Natural killer cell (primary cell): ENCODE measurements at regions not wholly inside any gene's neighbourhood (a gene's known extent, or its start where the extent isn't known, plus 50 kb on each side); places are given as distances from the start of the nearest gene placed in this dataset.

Source experiments
- ATAC-seq, 3 donors: fragments of 150-1000 bp in 2 of 3; fragments of 200-7000 bp in 1 of 3; cut with Tn5 transposase; 1 replicate in 1 of 3; 2 replicates in 2 of 3; pipeline ENCODE4 v1.10.0; 2021; ENCODE audit warnings: mild to moderate bottlenecking in 2 of 3, moderate library complexity in 2 of 3
- DNase-seq, 2 donors: peaks; one replicate each; pipeline versions ENCODE4 v3.0.0 to v3.0.0-alpha.2; 2013 to 2021; ENCODE audit warnings: mixed read lengths in 1 of 2
- H3K27ac ChIP-seq: one replicate; pipeline ENCODE4 v1.5.1; 2013; ENCODE audit warnings: mild to moderate bottlenecking, low read length
- H3K27me3 ChIP-seq: one replicate; pipeline ENCODE4 v1.6.1; 2013; ENCODE audit warnings: low read length; ENCODE audit not compliant: control insufficient read depth, insufficient read depth
- H3K36me3 ChIP-seq: one replicate; pipeline ENCODE4 v1.6.1; 2013; ENCODE audit warnings: low read length; ENCODE audit not compliant: control insufficient read depth, insufficient read depth
- H3K4me1 ChIP-seq: one replicate; pipeline ENCODE4 v1.6.1; 2013; ENCODE audit warnings: low read length; ENCODE audit not compliant: control insufficient read depth, insufficient read depth
- H3K4me3 ChIP-seq: one replicate; pipeline ENCODE4 v1.5.1; 2013; ENCODE audit warnings: low read length
- H3K9me3 ChIP-seq: one replicate; pipeline ENCODE4 v1.6.1; 2013; ENCODE audit warnings: low read length; ENCODE audit not compliant: control insufficient read depth, insufficient read depth
- H3K27ac Mint-ChIP-seq, 2 donors: one replicate each; pipeline ENCODE4 v1.8.0; 2022; ENCODE audit warnings: mild to moderate bottlenecking in 2 of 2, mixed read lengths in 2 of 2, moderate library complexity in 1 of 2
- H3K27me3 Mint-ChIP-seq, 2 donors: one replicate each; pipeline ENCODE4 v1.8.0; 2022; ENCODE audit warnings: low read depth in 2 of 2, mixed read lengths in 2 of 2
- H3K36me3 Mint-ChIP-seq: one replicate; pipeline ENCODE4 v1.8.0; 2022; ENCODE audit warnings: mixed read lengths
- H3K4me1 Mint-ChIP-seq, 2 donors: one replicate each; pipeline ENCODE4 v1.8.0; 2022; ENCODE audit warnings: mixed read lengths in 2 of 2
- H3K4me3 Mint-ChIP-seq: one replicate; pipeline ENCODE4 v1.8.0; 2022; ENCODE audit warnings: mild to moderate bottlenecking, moderate library complexity, mixed read lengths
- H3K9me3 Mint-ChIP-seq, 2 donors: one replicate each; pipeline ENCODE4 v1.8.0; 2022; ENCODE audit warnings: mixed read lengths in 2 of 2
- WGBS: methylation state at CpG from one replicate; pipeline ENCODE4 v1.1.7; 2013; ENCODE audit warnings: missing lambda C conversion rate; ENCODE audit not compliant: insufficient coverage; 5-methylcytosine and 5-hydroxymethylcytosine counted together
- intact Hi-C: fragments of 100-400 bp; cut with micrococcal nuclease; formaldehyde crosslinking; loops from one replicate; pipeline ENCODE4 v1.14.2; 2022
- TF ChIP-seq, protein P1 (sequence below): fragments of 200-600 bp; IDR thresholded peaks from one replicate; pipeline ENCODE4 v1.8.0; 2022; ENCODE audit warnings: antibody characterized with exemption

DNA sequence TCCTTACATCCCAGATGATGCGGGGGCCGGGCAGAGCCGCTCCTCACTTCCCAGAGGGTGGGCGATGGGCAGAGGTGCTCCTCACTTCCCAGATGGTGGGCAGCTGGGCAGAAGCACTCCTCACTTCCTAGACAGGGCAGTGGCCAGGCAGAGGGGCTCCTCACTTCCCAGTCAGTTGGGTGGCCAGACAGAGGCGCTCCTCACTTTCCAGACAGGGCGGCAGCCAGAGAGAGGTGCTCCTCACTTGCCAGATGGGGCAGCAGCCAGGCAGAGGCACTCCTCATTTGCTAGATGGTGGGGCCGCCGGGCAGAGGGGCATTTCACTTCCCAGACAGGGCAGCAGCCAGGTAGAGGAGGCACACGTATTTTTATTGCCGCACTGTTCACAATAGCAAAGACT, 622.0 kb upstream of the KCNMB2 start:
- intact Hi-C loops: no loop called here
- no peaks in the 10 kb centered on the region for H3K36me3 Mint-ChIP-seq
- 98% methylated on average over 10 of the region's 10 CpGs for WGBS
- H3K9me3 Mint-ChIP-seq: no peaks in the 10 kb centered on the region
- peaks cover 5 to 10% of the 10 kb centered on the region in 2 donors for H3K27me3 Mint-ChIP-seq
- Histone ChIP-seq H3K9me3 (no peaks in the 10 kb centered on the region), H3K36me3 (no peaks in the 10 kb centered on the region), H3K4me1 (no peaks in the 10 kb centered on the region), H3K27ac (no peak overlapping the region), H3K27me3 (no peaks in the 10 kb centered on the region), H3K4me3 (no peak overlapping the region)
- no peak overlapping the region for H3K4me3 Mint-ChIP-seq
- no peaks in the 10 kb centered on the region for H3K4me1 Mint-ChIP-seq
- ATAC-seq (no peak), DNase-seq (no peak)
- no peak overlapping the region for H3K27ac Mint-ChIP-seq
- TF ChIP-seq, protein P1, sequence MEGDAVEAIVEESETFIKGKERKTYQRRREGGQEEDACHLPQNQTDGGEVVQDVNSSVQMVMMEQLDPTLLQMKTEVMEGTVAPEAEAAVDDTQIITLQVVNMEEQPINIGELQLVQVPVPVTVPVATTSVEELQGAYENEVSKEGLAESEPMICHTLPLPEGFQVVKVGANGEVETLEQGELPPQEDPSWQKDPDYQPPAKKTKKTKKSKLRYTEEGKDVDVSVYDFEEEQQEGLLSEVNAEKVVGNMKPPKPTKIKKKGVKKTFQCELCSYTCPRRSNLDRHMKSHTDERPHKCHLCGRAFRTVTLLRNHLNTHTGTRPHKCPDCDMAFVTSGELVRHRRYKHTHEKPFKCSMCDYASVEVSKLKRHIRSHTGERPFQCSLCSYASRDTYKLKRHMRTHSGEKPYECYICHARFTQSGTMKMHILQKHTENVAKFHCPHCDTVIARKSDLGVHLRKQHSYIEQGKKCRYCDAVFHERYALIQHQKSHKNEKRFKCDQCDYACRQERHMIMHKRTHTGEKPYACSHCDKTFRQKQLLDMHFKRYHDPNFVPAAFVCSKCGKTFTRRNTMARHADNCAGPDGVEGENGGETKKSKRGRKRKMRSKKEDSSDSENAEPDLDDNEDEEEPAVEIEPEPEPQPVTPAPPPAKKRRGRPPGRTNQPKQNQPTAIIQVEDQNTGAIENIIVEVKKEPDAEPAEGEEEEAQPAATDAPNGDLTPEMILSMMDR: no peak

DNA sequence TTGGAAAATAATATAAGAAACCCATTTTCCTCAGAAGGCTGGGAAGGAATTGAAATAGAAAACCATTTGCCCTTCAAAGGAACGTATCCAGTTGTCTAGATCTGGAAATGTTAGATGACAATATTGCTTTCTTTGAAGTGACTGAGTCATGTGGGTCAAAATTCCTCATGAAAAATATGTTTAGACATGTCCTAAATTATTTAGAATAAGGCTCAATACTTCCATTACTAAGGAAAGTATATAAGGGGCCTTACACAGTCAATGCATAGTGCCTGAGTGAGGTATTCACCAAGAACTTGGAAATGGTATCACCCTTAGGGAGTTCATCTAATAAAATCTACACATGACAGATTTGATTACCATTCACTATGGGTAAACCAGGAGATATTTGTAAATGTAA, 619.8 kb upstream of the KCNMB2 start:
- Histone ChIP-seq H3K36me3 (no peaks in the 10 kb centered on the region), H3K9me3 (no peaks in the 10 kb centered on the region), H3K27me3 (no peaks in the 10 kb centered on the region), H3K4me3 (no peak overlapping the region), H3K4me1 (no peaks in the 10 kb centered on the region), H3K27ac (no peak overlapping the region)
- WGBS: no CpG with 5 or more reads among the region's 1 CpG
- ATAC-seq (no peak), DNase-seq (no peak)
- Mint-ChIP-seq H3K4me3 (no peak overlapping the region), H3K27ac (no peak overlapping the region), H3K36me3 (no peaks in the 10 kb centered on the region), H3K4me1 (no peaks in the 10 kb centered on the region), H3K9me3 (no peaks in the 10 kb centered on the region), H3K27me3 (peaks cover 2 to 10% of the 10 kb centered on the region in 2 donors)
- TF ChIP-seq, protein P1: no peak
- intact Hi-C loops: no loop called here

DNA sequence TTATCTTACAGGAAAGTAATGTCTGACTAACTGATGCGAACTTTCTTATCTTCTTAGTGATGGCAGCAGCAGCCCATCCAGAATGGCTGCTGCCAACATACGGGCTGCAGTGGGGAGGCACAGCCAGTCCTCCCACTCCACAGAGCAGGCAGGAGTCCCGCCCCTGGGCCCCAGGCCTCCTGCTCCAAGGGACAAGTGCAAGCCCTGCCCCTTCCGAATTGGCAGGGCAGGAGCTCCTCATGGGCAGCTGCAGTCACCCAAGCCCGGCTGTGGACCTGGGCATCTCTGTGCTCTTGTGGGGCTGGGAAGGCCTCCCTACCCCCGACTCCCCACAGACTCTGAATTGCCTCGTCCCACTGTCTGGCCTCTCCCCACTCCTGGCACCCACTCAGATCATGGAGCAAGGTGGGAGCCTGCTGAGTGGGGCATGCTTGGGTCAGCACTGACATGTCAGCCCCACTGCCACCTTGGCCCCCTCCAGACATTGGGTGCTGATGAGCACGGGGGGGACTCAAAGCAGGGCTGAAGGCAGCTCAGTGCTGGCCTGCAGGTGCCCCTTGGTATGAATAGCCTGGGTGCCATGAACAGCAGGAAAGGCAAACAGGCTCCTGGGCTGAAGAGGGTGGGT, 618.9 kb upstream of the KCNMB2 start:
- intact Hi-C loops: no loop called here
- DNase-seq (no peak), ATAC-seq (no peak)
- no peaks in the 10 kb centered on the region for H3K27me3 ChIP-seq
- no peak overlapping the region for H3K4me3 Mint-ChIP-seq
- H3K27ac Mint-ChIP-seq: no peak overlapping the region
- H3K4me1 Mint-ChIP-seq: no peaks in the 10 kb centered on the region
- no peak overlapping the region for H3K4me3 ChIP-seq
- TF ChIP-seq, protein P1: no peak
- no peaks in the 10 kb centered on the region for H3K36me3 Mint-ChIP-seq
- peaks cover 1 to 9% of the 10 kb centered on the region in 2 donors for H3K27me3 Mint-ChIP-seq
- 94% methylated on average over 8 of the region's 8 CpGs for WGBS
- H3K27ac ChIP-seq: no peak overlapping the region
- H3K4me1 ChIP-seq: no peaks in the 10 kb centered on the region
- no peaks in the 10 kb centered on the region for H3K9me3 Mint-ChIP-seq
- no peaks in the 10 kb centered on the region for H3K36me3 ChIP-seq
- no peaks in the 10 kb centered on the region for H3K9me3 ChIP-seq

DNA sequence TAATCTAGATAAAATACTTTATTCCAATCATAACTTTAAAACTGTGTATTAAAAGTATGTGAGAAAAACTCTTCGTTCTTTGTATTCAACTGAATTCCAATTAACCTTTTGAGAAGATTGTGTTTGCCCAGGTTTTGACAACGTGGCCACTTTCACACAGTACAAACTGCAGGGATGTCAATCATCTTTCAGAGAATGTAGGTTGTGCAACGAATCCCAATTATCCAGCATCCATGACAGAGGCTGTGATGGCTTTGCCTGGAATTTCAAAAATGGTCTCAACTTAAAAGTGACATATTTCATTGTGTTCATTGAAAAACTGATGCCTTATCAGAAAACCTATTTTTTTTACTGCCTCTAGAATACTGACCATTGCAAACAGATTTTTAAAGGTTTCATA, 615.1 kb upstream of the KCNMB2 start:
- peaks cover 8% of the 10 kb centered on the region for H3K36me3 Mint-ChIP-seq
- no peak overlapping the region for H3K4me3 ChIP-seq
- no peaks in the 10 kb centered on the region for H3K9me3 ChIP-seq
- no peaks in the 10 kb centered on the region for H3K36me3 ChIP-seq
- no peak overlapping the region for H3K27ac Mint-ChIP-seq
- H3K4me1 ChIP-seq: no peaks in the 10 kb centered on the region
- no peaks in the 10 kb centered on the region for H3K27me3 ChIP-seq
- intact Hi-C loops: no loop called here
- H3K9me3 Mint-ChIP-seq: peaks cover 0 to 2% of the 10 kb centered on the region in 2 donors
- H3K27me3 Mint-ChIP-seq: peaks cover 0 to 16% of the 10 kb centered on the region in 2 donors
- H3K4me1 Mint-ChIP-seq: no peaks in the 10 kb centered on the region
- no peak overlapping the region for H3K4me3 Mint-ChIP-seq
- no peak for ATAC-seq
- no peak overlapping the region for H3K27ac ChIP-seq
- DNase-seq: no peak
- TF ChIP-seq, protein P1: no peak
- 83% methylated on average over 2 of the region's 3 CpGs for WGBS
